ENCODE measurements at regions not wholly inside any gene's neighbourhood (a gene's known extent, or its start where the extent isn't known, plus 50 kb on each side); places are given as distances from the start of the nearest gene placed in this dataset.

GRCh38 chrX:143935601-143936000 lies 51.7 kb downstream of the UBE2NL start:
- Histone ChIP-seq H3K79me2 (replicated peaks; ENCODE audit: insufficient read depth, low read length) (no peaks in the 10 kb centered on the region), H3K27me3 (ENCODE audit: insufficient read depth, low read depth, low read length) (no peaks in the 10 kb centered on the region), H3K4me3 (ENCODE audit: low read length) (no peak overlapping the region), H3K9me3 (ENCODE audit: low read length) (no peaks in the 10 kb centered on the region), H3K27ac (ENCODE audit: low read length) (no peak overlapping the region), H3F3A (ENCODE audit: insufficient read depth, low read length, poor library complexity, severe bottlenecking) (no peaks in the 10 kb centered on the region), H3K4me2 (ENCODE audit: low read length) (no peak overlapping the region), H4K20me1 (ENCODE audit: insufficient read depth) (no peaks in the 10 kb centered on the region), H3K9me2 (ENCODE audit: insufficient read depth, low read length) (no peaks in the 10 kb centered on the region), H3K36me3 (ENCODE audit: insufficient read depth, low read length) (no peaks in the 10 kb centered on the region), H3K9ac (ENCODE audit: low read length) (no peak overlapping the region), H2AFZ (ENCODE audit: low read depth, low read length) (no peak overlapping the region)
- TF ChIP-seq TAF1 (IDR thresholded peaks at IDR 0.05; ENCODE audit: low read depth) = no peak
- no peak for TF ChIP-seq SMC3 (conservative IDR thresholded peaks at IDR 0.05; ENCODE audit: poor library complexity)
- TF ChIP-seq EP300 (conservative IDR thresholded peaks at IDR 0.05; ENCODE audit: poor library complexity, severe bottlenecking) = no peak
- no peak for TF ChIP-seq MXI1 (conservative IDR thresholded peaks at IDR 0.05; ENCODE audit: poor library complexity, severe bottlenecking)
- TF ChIP-seq POLR2AphosphoS5 (IDR thresholded peaks at IDR 0.05) = no peak
- TF ChIP-seq CTCF (IDR thresholded peaks at IDR 0.05; ENCODE audit: poor library complexity, severe bottlenecking) = no peak
- TF ChIP-seq REST (IDR thresholded peaks at IDR 0.05; ENCODE audit: borderline replicate concordance) = no peak
- no peak for TF ChIP-seq RAD21 (conservative IDR thresholded peaks at IDR 0.05)
- no peak for TF ChIP-seq EZH2 (IDR thresholded peaks at IDR 0.05; ENCODE audit: borderline replicate concordance, insufficient read depth, low read length, poor library complexity, severe bottlenecking)

- Histone ChIP-seq H3K9ac (ENCODE audit: low read length) (no peak overlapping the region), H3K9me3 (ENCODE audit: low read length) (no peaks in the 10 kb centered on the region), H3K4me3 (ENCODE audit: low read length) (no peak overlapping the region), H2AFZ (ENCODE audit: low read depth, low read length) (no peak overlapping the region), H3F3A (ENCODE audit: insufficient read depth, low read length, poor library complexity, severe bottlenecking) (no peaks in the 10 kb centered on the region), H3K27me3 (ENCODE audit: insufficient read depth, low read depth, low read length) (no peaks in the 10 kb centered on the region), H4K20me1 (ENCODE audit: insufficient read depth) (no peaks in the 10 kb centered on the region), H3K4me2 (ENCODE audit: low read length) (no peak overlapping the region), H3K27ac (ENCODE audit: low read length) (no peak overlapping the region), H3K9me2 (ENCODE audit: insufficient read depth, low read length) (no peaks in the 10 kb centered on the region), H3K79me2 (replicated peaks; ENCODE audit: insufficient read depth, low read length) (no peaks in the 10 kb centered on the region), H3K36me3 (ENCODE audit: insufficient read depth, low read length) (no peaks in the 10 kb centered on the region)
- TF ChIP-seq CTCF (IDR thresholded peaks at IDR 0.05; ENCODE audit: poor library complexity, severe bottlenecking) (no peak), TAF1 (IDR thresholded peaks at IDR 0.05; ENCODE audit: low read depth) (no peak), RAD21 (conservative IDR thresholded peaks at IDR 0.05) (no peak), EZH2 (IDR thresholded peaks at IDR 0.05; ENCODE audit: borderline replicate concordance, insufficient read depth, low read length, poor library complexity, severe bottlenecking) (no peak), MXI1 (conservative IDR thresholded peaks at IDR 0.05; ENCODE audit: poor library complexity, severe bottlenecking) (no peak), POLR2AphosphoS5 (IDR thresholded peaks at IDR 0.05) (peak; percentile 54), EP300 (conservative IDR thresholded peaks at IDR 0.05; ENCODE audit: poor library complexity, severe bottlenecking) (peak; percentile 56), REST (IDR thresholded peaks at IDR 0.05; ENCODE audit: borderline replicate concordance) (no peak), SMC3 (conservative IDR thresholded peaks at IDR 0.05; ENCODE audit: poor library complexity) (no peak)
Observed at GRCh38 chrX:143940119-143940518, 56.2 kb downstream of the UBE2NL start.

Measured in neural cell (in vitro differentiated cells).